Activated naive CD4-positive, alpha-beta T cell treated with anti-CD3 and anti-CD28 coated beads for 36 hours (primary cell): ENCODE measurements at regions not wholly inside any gene's neighbourhood (a gene's known extent, or its start where the extent isn't known, plus 50 kb on each side); places are given as distances from the start of the nearest gene placed in this dataset.

Experiments
- CTCF ChIA-PET: fragments of 350-600 bp; sonication (Branson Sonifier 250); formaldehyde crosslinking; loops from one replicate; lab custom pipeline; 2021; ENCODE audit warnings: antibody characterized with exemption; lab: Charles Lee
- DNase-seq: peaks from one replicate; pipeline ENCODE4 v3.0.0-alpha.2; 2020
- H3K27ac Mint-ChIP-seq: one replicate; pipeline ENCODE4 v1.8.0; 2021; ENCODE audit warnings: mild to moderate bottlenecking, mixed read lengths
- H3K27me3 Mint-ChIP-seq: one replicate; pipeline ENCODE4 v1.8.0; 2021; ENCODE audit warnings: low read depth, mixed read lengths
- H3K36me3 Mint-ChIP-seq: one replicate; pipeline ENCODE4 v1.8.0; 2021; ENCODE audit warnings: low read depth, mixed read lengths
- H3K4me1 Mint-ChIP-seq: one replicate; pipeline ENCODE4 v1.8.0; 2021; ENCODE audit warnings: low read depth, mixed read lengths
- H3K4me3 Mint-ChIP-seq: one replicate; pipeline ENCODE4 v1.8.0; 2021; ENCODE audit warnings: mild to moderate bottlenecking, moderate library complexity, mixed read lengths
- H3K9me3 Mint-ChIP-seq: one replicate; pipeline ENCODE4 v1.8.0; 2021; ENCODE audit warnings: mixed read lengths
- intact Hi-C: fragments of 100-400 bp; cut with micrococcal nuclease; formaldehyde crosslinking; loops from one replicate; pipeline ENCODE4 v1.15.1; 2023

DNA sequence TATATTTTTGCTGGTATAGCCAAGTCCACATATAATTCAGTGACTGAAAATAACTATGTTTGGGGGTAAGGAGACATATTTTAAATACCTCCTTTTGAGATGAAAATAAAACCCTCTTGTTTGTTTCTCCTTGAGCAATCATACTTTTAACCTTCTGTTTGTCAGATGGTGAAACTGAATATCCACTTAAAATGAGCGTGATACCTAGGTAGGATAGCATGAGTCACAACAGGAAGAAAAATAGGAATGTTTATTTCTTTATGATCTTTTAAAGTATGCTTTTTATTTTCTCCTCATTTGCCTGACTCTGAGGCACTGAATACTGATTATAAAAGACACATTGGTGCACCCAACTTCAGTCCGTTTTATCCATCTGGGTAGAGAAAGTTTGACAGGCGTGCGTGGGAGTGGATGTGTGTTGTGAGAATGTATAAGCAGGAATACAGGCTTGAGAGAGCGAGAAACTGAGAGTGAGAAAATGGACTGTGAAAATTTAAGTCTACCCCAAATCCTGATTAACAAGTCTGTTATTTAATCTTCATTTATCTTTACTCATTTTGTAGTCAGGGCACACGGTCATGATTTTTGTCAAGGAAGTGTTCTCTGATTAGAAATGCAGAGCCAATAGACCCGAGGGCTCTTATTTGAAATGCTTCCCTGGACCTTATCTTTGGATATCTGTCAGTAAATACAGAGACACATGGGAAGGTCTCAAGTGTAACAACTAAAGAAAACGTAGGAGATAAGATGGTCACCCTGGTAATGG lies 62.1 kb upstream of the ANTXR2 start:
- no peak for DNase-seq
- CTCF ChIA-PET = no interaction called here
- peaks cover 34% of the 10 kb centered on the region for H3K4me1 Mint-ChIP-seq
- no peak overlapping the region for H3K27ac Mint-ChIP-seq
- H3K9me3 Mint-ChIP-seq = no peaks in the 10 kb centered on the region
- intact Hi-C loops = no loop called here
- H3K4me3 Mint-ChIP-seq = no peak overlapping the region
- no peaks in the 10 kb centered on the region for H3K36me3 Mint-ChIP-seq
- H3K27me3 Mint-ChIP-seq = no peaks in the 10 kb centered on the region

DNA sequence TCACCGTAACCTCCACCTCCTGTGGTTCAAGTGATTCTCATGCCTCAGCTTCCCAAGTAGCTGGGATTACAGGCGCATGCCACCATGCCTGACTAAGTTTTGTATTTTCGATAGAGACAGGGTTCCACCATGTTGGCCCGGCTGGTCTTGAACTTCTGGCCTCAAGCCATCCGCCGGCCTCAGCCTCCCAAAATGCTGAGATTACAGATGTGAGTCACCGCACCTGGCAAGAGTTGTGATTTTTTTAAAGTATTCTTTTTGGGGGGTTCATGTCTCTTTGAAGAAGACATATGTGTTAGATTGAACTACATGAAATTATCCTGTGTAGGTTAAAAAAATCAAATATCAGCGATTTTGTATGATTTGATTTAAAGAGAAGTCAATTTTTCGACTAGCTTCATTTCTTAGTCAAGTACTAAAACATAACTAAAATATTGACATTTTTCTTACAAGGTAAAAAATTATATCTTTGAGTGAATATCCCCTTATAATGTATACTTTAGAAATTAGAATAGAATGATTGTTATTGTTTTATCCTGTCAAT lies 60.3 kb upstream of the ANTXR2 start:
- no peak overlapping the region for H3K27ac Mint-ChIP-seq

DNA sequence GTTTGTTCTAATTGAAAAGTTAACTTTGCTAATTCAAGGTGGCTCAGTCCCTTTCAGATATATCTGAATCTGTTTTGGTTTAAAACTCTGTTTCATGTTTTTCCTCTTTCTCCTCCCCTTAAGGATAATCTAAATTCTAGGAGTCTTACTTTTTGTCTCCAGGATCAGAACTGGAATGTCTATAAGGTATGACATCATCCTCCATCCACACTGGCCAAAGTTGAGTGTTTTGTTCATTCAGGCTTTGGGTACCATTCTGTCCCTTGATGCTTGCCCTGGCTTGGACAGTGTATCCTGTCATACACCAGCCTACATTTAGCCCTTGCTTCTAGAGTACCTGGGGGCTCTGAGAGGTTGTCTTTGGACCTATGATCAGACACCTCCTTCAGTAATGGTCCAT lies 56.8 kb upstream of the ANTXR2 start:
- Mint-ChIP-seq H3K27me3 (no peaks in the 10 kb centered on the region), H3K4me1 (peaks cover 46% of the 10 kb centered on the region), H3K9me3 (no peaks in the 10 kb centered on the region), H3K36me3 (no peaks in the 10 kb centered on the region), H3K27ac (no peak overlapping the region), H3K4me3 (no peak overlapping the region)
- intact Hi-C loops = loop anchor here (5.0 kb wide), 5 partner anchors 217 to 1523 kb away; partner anchors contain the start of gene PAQR3
- DNase-seq = no peak
- CTCF ChIA-PET = interaction anchor here (0.8 to 5.1 kb wide), 2 partner anchors 54 to 183 kb away, joined by 4 to 79 read pairs; no protein-coding TSS in a partner anchor

More for the DNA sequence above, 60.3 kb upstream of the ANTXR2 start:
- CTCF ChIA-PET = no interaction called here
- Mint-ChIP-seq H3K4me3 (no peak overlapping the region), H3K36me3 (no peaks in the 10 kb centered on the region), H3K9me3 (no peaks in the 10 kb centered on the region), H3K27me3 (no peaks in the 10 kb centered on the region), H3K4me1 (peaks cover 31% of the 10 kb centered on the region)
- intact Hi-C loops = no loop called here
- DNase-seq = no peak

DNA sequence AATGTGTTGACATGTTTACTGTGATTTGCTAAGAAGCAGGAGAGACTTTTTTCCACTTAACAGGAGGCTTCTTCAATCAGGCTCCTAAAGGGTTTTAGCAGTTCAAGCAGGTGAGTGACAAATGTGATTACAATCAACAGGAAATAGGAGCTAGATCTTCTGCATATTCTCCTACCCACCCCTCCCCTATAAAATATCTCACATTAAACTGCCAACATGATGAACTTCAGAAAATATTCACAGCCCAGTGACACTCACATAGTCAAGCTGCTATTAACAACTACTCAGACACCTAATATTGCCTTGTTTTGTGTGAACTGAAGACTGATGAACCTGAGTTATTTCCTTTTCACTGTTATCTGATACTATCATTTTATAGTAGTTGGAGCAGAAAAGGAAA lies 55.9 kb upstream of the ANTXR2 start:
- peaks cover 52% of the 10 kb centered on the region for H3K4me1 Mint-ChIP-seq

DNA sequence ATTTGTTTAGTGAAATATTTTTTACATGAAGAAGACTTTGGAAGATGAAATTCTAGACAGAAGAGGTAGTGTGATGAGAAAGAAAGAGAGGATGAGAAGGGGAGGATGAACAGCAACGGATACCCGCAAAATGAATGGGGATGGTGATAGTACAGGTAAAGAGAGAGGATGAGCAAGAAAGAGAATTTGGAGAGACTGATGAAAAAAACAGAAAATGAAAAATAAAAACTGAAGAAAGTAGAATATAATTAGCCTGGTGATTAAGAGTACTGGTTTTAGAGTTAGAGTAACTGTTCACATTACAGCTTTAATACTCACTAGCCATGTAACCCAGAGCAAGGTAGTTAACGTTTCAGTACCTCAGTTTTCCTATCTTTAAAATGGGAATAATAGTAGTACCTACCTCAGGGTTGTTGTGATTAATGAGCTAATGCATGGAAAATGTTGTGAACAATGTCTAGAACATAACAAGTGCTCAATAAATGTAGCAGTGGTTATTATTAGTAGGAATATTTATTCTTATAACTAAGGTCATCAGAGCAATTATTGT lies 54.9 kb upstream of the ANTXR2 start:
- Mint-ChIP-seq H3K4me3 (no peak overlapping the region), H3K4me1 (peaks cover 52% of the 10 kb centered on the region), H3K27ac (no peak overlapping the region), H3K27me3 (no peaks in the 10 kb centered on the region), H3K9me3 (no peaks in the 10 kb centered on the region), H3K36me3 (no peaks in the 10 kb centered on the region)
- CTCF ChIA-PET = interaction anchor here (1.1 to 5.1 kb wide), 3 partner anchors 26 to 56 kb away, joined by 3 to 79 read pairs (median 3); no protein-coding TSS in a partner anchor
- DNase-seq = no peak
- intact Hi-C loops = loop anchor here (1.0 to 5.0 kb wide), 11 partner anchors 11 to 1524 kb away; partner anchors contain the start of genes ANTXR2 and PAQR3

More for the DNA sequence above, 55.9 kb upstream of the ANTXR2 start:
- no peaks in the 10 kb centered on the region for H3K27me3 Mint-ChIP-seq
- intact Hi-C loops = loop anchor here (5.0 kb wide), 5 partner anchors 217 to 1523 kb away; partner anchors contain the start of gene PAQR3
- CTCF ChIA-PET = interaction anchor here (0.8 to 5.1 kb wide), 4 partner anchors 25 to 55 kb away, joined by 3 to 79 read pairs (median 3); no protein-coding TSS in a partner anchor
- no peak for DNase-seq
- no peak overlapping the region for H3K4me3 Mint-ChIP-seq
- no peaks in the 10 kb centered on the region for H3K9me3 Mint-ChIP-seq
- H3K27ac Mint-ChIP-seq = no peak overlapping the region
- H3K36me3 Mint-ChIP-seq = no peaks in the 10 kb centered on the region

DNA sequence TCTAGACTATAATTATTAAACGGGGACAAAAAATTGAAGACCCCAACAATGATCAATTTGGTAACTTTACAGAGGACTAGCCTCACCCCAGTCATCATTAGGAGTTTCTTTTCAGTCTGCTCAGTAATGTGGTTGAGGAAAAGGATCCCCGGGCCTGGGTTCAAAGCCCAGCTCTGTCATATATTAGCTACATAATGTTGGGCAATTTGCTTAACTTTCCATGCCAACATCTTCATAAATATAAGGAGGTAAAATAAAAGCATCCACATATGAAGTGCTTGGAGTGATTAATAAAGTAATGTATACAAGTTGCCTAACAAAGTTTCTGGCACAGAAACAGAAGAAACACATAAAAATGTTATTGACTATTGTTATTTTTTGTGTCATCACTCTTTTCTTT lies 53.4 kb upstream of the ANTXR2 start:
- peaks cover 52% of the 10 kb centered on the region for H3K4me1 Mint-ChIP-seq
- CTCF ChIA-PET = interaction anchor here (0.7 to 5.1 kb wide), 19 partner anchors 11 to 94 kb away, joined by 3 to 79 read pairs (median 5); no protein-coding TSS in a partner anchor
- H3K4me3 Mint-ChIP-seq = no peak overlapping the region
- no peaks in the 10 kb centered on the region for H3K27me3 Mint-ChIP-seq
- no peak for DNase-seq
- H3K9me3 Mint-ChIP-seq = no peaks in the 10 kb centered on the region
- H3K36me3 Mint-ChIP-seq = no peaks in the 10 kb centered on the region
- no peak overlapping the region for H3K27ac Mint-ChIP-seq
- intact Hi-C loops = loop anchor here (2.0 to 5.0 kb wide), 7 partner anchors 120 to 1526 kb away; partner anchors contain the start of gene PAQR3

DNA sequence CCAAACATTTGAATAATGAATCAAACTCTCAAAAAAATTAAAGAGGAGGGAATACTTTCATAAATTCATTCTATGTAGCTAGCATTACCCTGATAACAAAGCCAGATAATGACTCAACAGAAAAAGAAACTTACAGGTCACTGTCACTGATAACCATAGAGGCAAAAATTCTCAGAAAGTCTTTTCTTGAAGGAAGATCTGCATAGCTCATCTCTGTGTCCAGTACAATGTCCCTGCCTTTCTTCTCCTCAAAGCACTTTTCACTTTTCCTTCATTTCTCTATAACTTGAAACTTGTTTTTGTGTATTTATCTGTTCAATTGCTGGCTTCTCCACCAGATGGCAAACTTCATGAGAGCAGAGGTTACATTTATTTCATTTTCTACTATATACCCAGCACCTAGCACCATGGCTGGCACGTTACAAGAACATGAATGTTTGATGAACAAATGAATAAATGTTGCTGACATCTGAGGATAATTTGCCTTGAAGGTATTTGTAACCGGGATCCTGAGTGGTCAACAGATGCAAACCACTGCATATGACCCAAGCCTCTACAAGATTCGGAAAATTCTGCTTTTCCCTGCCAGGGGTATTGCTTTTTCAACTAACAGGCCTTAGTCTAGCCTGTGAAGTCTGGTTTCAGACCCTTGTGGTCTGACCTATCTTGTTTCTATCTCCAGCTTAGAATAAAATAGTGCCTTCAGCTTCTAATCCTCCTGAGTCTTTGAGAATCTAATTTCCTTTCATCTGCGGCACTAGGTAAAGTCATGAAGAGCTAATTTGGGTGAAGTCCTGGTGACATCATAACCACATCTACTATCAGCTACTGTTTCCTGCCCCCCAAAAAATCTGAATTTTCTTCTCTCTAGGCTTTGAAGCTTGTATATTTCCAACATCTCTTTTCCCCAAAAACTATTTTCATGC lies 52.5 kb upstream of the ANTXR2 start:
- DNase-seq = peak; percentile 39
- Mint-ChIP-seq H3K4me1 (peaks cover 49% of the 10 kb centered on the region), H3K4me3 (no peak overlapping the region), H3K9me3 (no peaks in the 10 kb centered on the region), H3K27me3 (no peaks in the 10 kb centered on the region), H3K36me3 (no peaks in the 10 kb centered on the region), H3K27ac (peak overlapping the region; percentile 17)
- CTCF ChIA-PET = interaction anchor here (0.6 to 5.1 kb wide), 23 partner anchors 12 to 93 kb away, joined by 3 to 79 read pairs (median 5); no protein-coding TSS in a partner anchor
- intact Hi-C loops = loop anchor here (1.0 to 5.0 kb wide), 11 partner anchors 48 to 1527 kb away; partner anchors contain the start of gene PAQR3

DNA sequence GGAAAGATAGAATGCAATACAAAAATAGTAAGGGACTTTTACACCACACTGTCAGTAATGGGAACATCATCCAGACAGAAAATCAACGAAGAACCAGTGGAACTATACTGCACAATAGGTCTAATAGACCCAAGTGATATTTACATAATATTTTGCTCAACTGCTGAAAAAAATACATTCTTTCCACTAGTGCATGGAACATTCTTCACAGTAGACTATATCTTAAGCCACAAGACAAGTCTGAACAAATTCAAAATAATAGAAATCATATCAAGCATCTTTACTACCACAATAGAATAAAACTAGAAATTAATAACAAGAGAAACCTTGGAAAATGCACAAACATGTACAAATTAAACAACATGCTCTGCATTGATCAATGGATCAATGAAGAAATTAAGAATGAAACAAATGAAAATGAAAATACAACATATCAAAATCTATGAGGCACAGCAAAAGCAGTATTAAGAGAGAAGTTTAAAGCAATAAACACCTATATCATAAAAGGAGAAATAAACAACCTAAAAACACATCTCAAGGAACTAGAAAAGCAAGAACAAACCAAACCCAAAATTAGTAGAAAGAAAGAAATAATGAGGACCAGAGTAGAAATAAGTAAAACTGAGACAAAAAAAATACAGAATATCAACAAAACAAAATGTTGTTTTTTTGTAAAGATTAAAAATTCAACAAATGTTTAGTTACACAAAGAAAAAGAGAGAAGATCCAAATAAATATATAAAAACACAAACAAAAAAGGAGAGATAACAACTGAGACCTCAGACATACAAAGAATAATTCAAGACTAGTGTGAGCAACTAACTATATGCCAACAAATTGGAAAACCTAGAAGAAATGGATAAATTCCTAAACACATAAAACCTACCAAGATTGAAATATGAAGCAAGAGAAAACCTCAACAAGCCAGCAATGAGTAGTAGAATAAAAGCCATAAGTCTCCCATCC lies 51.5 kb upstream of the ANTXR2 start:
- Mint-ChIP-seq H3K4me3 (no peak overlapping the region), H3K4me1 (peaks cover 46% of the 10 kb centered on the region), H3K9me3 (no peaks in the 10 kb centered on the region), H3K27ac (no peak overlapping the region), H3K27me3 (no peaks in the 10 kb centered on the region), H3K36me3 (no peaks in the 10 kb centered on the region)
- intact Hi-C loops = loop anchor here (1.0 to 5.0 kb wide), 9 partner anchors 47 to 1528 kb away; partner anchors contain the start of gene PAQR3
- CTCF ChIA-PET = interaction anchor here (0.6 to 5.1 kb wide), 15 partner anchors 11 to 1756 kb away, joined by 3 to 79 read pairs (median 5); no protein-coding TSS in a partner anchor
- DNase-seq = no peak
